BJ (cell line): ENCODE measurements at regions not wholly inside any gene's neighbourhood (a gene's known extent, or its start where the extent isn't known, plus 50 kb on each side); places are given as distances from the start of the nearest gene placed in this dataset.
"Not testable (repeated sequence)": the region's sequence is repeated elsewhere in the genome, so short reads cannot be mapped to it uniquely, and the experiment has no call there.

Source experiments
- CTCF ChIA-PET: fragments of 350-600 bp; formaldehyde crosslinking; extraction: SDS; loops from one replicate; lab custom pipeline; 2021; ENCODE audit warnings: antibody characterized with exemption, inconsistent platforms; lab: Yijun Ruan, JAX
- POLR2A ChIA-PET: fragments of 300-600 bp; sonication (Branson Sonifier 250); formaldehyde crosslinking; extraction: SDS; loops from one replicate; lab custom pipeline; 2021; ENCODE audit warnings: antibody characterized with exemption; lab: Charles Lee
- DNase-seq: peaks from one replicate; pipeline ENCODE4 v3.0.0-alpha.2; 2011; ENCODE audit warnings: low read depth
- H3K27me3 ChIP-seq: 2 replicates; pipeline ENCODE4 v1.6.0; 2011; ENCODE audit warnings: low read length; ENCODE audit not compliant: control insufficient read depth, insufficient read depth
- H3K36me3 ChIP-seq: 2 replicates; pipeline ENCODE4 v1.5.1; 2011; ENCODE audit warnings: low read length; ENCODE audit not compliant: control insufficient read depth, insufficient read depth
- H3K4me3 ChIP-seq: 2 replicates; pipeline ENCODE4 v1.5.1; 2011; ENCODE audit warnings: low read depth, mild to moderate bottlenecking, control low read depth, low read length
- TF ChIP-seq, protein P1 (sequence below): IDR thresholded peaks from 2 replicates; pipeline ENCODE4 v1.5.1; 2011; ENCODE audit warnings: low read depth, mild to moderate bottlenecking, control low read depth, inconsistent platforms, low read length, moderate library complexity; ENCODE audit not compliant: insufficient read depth

DNA sequence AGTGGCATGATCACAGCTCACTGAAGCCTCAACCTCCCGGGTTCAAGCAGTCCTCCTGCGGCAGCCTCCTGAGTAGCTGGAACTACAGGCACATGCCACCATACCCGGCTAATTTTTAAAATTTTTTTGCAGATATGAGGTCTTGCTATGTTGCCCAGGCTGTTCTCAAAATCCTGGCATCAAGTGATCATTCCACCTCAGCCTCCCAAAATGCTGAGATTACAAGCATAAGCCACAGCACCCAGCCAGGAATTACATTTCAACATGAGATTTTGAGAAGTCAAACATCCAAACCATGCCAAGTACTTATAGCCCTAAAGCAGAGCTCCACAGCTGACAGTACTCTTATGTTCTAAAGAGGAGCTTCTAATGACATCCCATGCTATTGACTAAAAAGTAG lies 200.1 kb downstream of the FCRL5 start:
- Histone ChIP-seq H3K4me3 (no peak overlapping the region), H3K36me3 (no peaks in the 10 kb centered on the region), H3K27me3 (peaks cover 1% of the 10 kb centered on the region; the same call in 1 of the 2 replicates)
- POLR2A ChIA-PET: no interaction called here
- CTCF ChIA-PET: interaction anchor here (2.5 kb wide), 1 partner anchor 11 kb away, joined by 8 read pairs; no protein-coding TSS in a partner anchor
- TF ChIP-seq, protein P1, sequence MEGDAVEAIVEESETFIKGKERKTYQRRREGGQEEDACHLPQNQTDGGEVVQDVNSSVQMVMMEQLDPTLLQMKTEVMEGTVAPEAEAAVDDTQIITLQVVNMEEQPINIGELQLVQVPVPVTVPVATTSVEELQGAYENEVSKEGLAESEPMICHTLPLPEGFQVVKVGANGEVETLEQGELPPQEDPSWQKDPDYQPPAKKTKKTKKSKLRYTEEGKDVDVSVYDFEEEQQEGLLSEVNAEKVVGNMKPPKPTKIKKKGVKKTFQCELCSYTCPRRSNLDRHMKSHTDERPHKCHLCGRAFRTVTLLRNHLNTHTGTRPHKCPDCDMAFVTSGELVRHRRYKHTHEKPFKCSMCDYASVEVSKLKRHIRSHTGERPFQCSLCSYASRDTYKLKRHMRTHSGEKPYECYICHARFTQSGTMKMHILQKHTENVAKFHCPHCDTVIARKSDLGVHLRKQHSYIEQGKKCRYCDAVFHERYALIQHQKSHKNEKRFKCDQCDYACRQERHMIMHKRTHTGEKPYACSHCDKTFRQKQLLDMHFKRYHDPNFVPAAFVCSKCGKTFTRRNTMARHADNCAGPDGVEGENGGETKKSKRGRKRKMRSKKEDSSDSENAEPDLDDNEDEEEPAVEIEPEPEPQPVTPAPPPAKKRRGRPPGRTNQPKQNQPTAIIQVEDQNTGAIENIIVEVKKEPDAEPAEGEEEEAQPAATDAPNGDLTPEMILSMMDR: no peak
- no peak for DNase-seq

DNA sequence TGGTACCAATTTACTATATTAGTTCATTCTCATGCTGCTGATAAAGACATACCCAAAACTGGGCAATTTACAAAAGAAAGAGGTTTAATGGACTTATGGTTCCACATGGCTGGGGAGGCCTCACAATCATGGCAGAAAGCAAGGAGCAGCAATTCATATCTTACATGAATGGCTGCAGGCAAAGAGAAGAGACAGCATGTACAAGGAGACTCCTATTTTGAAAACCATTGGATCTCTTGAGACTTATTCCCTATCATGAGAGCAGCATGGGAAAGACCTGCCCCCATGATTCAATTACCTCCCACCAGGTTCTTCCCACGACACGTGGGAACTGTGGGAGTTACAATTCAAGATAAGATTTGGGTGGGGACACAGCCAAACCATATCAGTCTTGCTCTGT lies 200.5 kb downstream of the FCRL5 start:
- H3K4me3 ChIP-seq, H3K36me3 ChIP-seq, POLR2A ChIA-PET, H3K27me3 ChIP-seq, DNase-seq: not testable (repeated sequence)
- CTCF ChIA-PET: interaction anchor here (2.5 kb wide), 1 partner anchor 12 kb away, joined by 8 read pairs; no protein-coding TSS in a partner anchor

DNA sequence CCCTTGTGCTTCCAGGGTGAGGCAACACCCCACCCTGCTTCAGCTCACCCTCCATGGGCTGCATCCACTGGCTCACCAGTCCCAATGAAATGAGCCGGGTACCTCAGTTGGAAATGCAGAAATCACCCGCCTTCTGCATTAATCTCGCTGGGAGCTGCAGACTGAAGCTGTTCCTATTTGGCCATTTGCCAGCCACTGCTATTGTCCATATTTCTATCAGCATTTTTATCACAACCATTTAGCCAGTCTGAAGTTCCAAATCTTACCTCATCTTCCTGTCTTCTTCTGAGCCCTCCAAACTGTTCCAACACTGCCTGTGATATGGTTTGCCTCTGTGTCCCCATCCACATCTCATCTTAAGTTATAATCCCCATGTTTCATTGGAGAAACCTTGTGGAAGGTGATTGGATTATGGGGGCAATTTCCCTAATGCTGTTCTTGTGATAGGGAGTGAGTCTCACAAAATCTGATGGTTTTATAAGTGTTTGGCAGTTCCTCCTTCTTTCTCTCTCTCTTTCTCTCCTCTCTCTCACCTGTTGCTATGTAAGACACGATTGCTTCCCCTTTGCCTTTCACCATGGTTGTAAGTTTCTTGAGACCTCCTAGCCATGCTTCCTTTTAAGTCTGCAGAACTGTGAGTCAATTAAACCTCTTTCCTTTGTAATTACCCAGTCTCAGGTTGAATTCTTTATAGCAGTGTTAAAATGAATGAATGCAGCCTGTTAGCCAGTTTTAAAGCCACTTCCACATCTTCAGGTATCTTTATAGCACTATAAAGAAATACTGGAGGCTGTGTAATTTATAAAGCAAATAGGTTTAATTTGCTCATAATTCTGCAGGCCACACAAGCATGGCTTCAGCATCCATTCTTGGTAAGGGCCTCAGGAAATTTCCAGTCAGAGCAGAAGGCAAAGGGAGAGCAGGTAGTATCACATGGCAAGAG lies 203.5 kb downstream of the FCRL5 start:
- Histone ChIP-seq H3K27me3 (peaks cover 1% of the 10 kb centered on the region; the same call in 1 of the 2 replicates), H3K4me3 (no peak overlapping the region), H3K36me3 (no peaks in the 10 kb centered on the region)
- POLR2A ChIA-PET: no interaction called here
- CTCF ChIA-PET: no interaction called here
- TF ChIP-seq, protein P1: no peak
- DNase-seq: no peak

DNA sequence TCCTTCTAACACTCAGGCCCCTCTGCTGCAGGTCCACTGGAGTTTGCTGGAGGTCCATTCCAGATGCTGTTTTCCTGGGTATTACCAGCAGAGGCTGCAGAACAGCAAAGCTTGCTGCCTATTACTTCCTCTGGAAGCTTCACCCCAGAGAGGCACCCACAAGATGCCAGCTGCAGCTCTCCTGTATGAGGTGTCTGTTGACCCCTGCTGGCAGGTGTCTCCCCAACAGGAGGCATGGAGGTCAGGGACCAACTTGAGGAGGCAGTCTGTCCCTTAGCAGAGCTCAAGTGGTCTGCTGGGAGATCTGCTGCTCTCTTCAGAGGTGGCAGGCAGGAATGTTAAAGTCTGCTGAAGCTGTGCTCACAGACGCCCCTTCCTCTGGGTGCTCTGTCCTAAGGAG lies 204.8 kb downstream of the FCRL5 start:
- H3K4me3 ChIP-seq: no peak overlapping the region
- CTCF ChIA-PET: interaction anchor here (0.9 kb wide), 2 partner anchors 23 to 149 kb away, joined by 3 read pairs; no protein-coding TSS in a partner anchor
- no peaks in the 10 kb centered on the region for H3K36me3 ChIP-seq
- no peaks in the 10 kb centered on the region for H3K27me3 ChIP-seq
- TF ChIP-seq, protein P1: no peak
- POLR2A ChIA-PET: no interaction called here
- no peak for DNase-seq

DNA sequence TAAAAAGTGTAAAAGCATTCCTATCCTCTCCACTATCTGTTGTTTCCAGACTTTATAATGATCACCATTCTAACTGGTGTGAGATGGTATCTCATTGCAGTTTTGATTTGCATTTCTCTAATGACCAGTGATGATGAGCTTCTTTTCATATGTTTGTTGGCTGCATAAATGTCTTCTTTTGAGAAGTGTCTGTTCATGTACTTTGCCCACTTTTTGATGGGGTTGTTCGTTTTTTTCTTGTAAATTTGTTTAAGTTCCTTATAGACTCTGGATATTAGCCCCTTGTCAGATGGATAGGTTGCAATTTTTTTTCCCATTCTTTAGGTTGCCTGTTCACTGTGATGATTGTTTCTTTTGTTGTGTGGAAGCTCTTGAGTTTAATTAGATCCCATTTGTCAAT lies 199.6 kb upstream of the ETV3 start:
- H3K36me3 ChIP-seq, H3K4me3 ChIP-seq, DNase-seq, H3K27me3 ChIP-seq, CTCF ChIA-PET, POLR2A ChIA-PET: not testable (repeated sequence)

DNA sequence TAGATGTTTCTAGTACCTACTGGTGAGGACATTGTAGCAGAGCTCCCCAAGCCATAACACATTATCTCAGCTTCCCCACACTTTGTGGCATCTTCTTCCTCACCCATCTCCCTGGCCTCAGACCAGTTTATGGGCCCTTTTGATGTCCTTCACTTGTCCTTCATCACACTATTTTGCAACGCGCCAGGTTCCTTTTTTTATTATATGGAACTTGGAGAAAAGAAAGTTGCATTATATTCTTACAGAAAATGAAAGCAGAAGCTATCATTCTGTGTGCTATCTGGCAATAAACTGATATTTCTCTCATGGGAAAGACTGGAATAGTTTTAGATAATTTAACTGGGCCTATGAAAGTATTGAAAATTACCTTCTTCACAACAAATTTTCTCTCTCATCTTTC lies 196.9 kb upstream of the ETV3 start:
- H3K27me3 ChIP-seq: no peaks in the 10 kb centered on the region
- ChIA-PET CTCF (interaction anchor here (1.1 kb wide), 1 partner anchor 81 kb away, joined by 3 read pairs; no protein-coding TSS in a partner anchor), POLR2A (no interaction called here)
- no peaks in the 10 kb centered on the region for H3K36me3 ChIP-seq
- TF ChIP-seq, protein P1: no peak
- H3K4me3 ChIP-seq: no peak overlapping the region
- DNase-seq: no peak
